PC-3 (cell line): ENCODE measurements at regions not wholly inside any gene's neighbourhood (a gene's known extent, or its start where the extent isn't known, plus 50 kb on each side); places are given as distances from the start of the nearest gene placed in this dataset.

Experiments
- ATAC-seq: fragments of 200-7000 bp; cut with Tn5 transposase; 2 replicates; pipeline ENCODE4 v1.9.1; 2020; ENCODE audit warnings: mild to moderate bottlenecking, moderate library complexity
- BruUV-seq: library from RNA; stranded (reverse); fragments of 400-500 nt; replicated peaks from 2 replicates; lab custom pipeline; 2021; lab: Mats Ljungman, UMichigan
- CTCF ChIA-PET: fragments of 300-600 bp; sonication (Branson Sonifier 250); formaldehyde crosslinking; loops from one replicate; lab custom pipeline; 2022; ENCODE audit warnings: antibody characterized with exemption; lab: Charles Lee
- POLR2A ChIA-PET: fragments of 300-600 bp; sonication (Branson Sonifier 250); formaldehyde crosslinking; loops from one replicate; lab custom pipeline; 2022; ENCODE audit warnings: antibody characterized with exemption; ENCODE audit not compliant: unreplicated experiment; lab: Charles Lee
- DNase-seq: peaks from one replicate; pipeline ENCODE4 v3.0.0-alpha.2; 2015
- H2AFZ ChIP-seq: fragments of 300-600 bp; sonication (generic); 2 replicates; pipeline ENCODE4 v1.6.0; 2016; ENCODE audit warnings: antibody characterized with exemption, low read length
- H3F3A ChIP-seq: fragments of 300-600 bp; sonication (generic); one replicate; pipeline ENCODE4 v1.6.0; 2017; ENCODE audit warnings: antibody characterized with exemption, low read length, control low read depth, mild to moderate bottlenecking; ENCODE audit not compliant: unreplicated experiment
- H3K27ac ChIP-seq: fragments of 300-600 bp; sonication (generic); 2 replicates; pipeline ENCODE4 v1.5.1; 2016; ENCODE audit warnings: mild to moderate bottlenecking, low read length
- H3K27me3 ChIP-seq: fragments of 300-600 bp; sonication (generic); 2 replicates; pipeline ENCODE4 v1.6.1; 2016; ENCODE audit warnings: low read length, mixed read lengths
- H3K36me3 ChIP-seq: fragments of 300-600 bp; sonication (generic); 2 replicates; pipeline ENCODE4 v1.6.1; 2016; ENCODE audit warnings: low read depth, mixed run types, low read length, mixed read lengths
- H3K4me1 ChIP-seq: fragments of 300-600 bp; sonication (generic); 2 replicates; pipeline ENCODE4 v1.5.1; 2016; ENCODE audit warnings: low read length; ENCODE audit not compliant: insufficient read depth
- H3K4me2 ChIP-seq: fragments of 300-600 bp; sonication (generic); 2 replicates; pipeline ENCODE4 v1.6.0; 2016; ENCODE audit warnings: low read length
- H3K4me3 ChIP-seq: fragments of 300-600 bp; sonication (generic); 2 replicates; pipeline ENCODE4 v1.5.1; 2016; ENCODE audit warnings: mild to moderate bottlenecking, low read length, mixed read lengths
- H3K79me2 ChIP-seq: fragments of 300-600 bp; sonication (generic); 2 replicates; pipeline ENCODE4 v1.6.1; 2017; ENCODE audit warnings: low read length, mixed read lengths
- H3K9ac ChIP-seq: fragments of 300-600 bp; sonication (generic); 2 replicates; pipeline ENCODE4 v1.6.0; 2016; ENCODE audit warnings: mild to moderate bottlenecking, low read length
- H3K9me2 ChIP-seq: fragments of 300-600 bp; sonication (generic); replicated peaks from 2 replicates; pipeline ENCODE4 v1.6.1; 2016; ENCODE audit warnings: mixed run types, low read length, mixed read lengths
- H3K9me3 ChIP-seq: fragments of 300-600 bp; sonication (generic); 2 replicates; pipeline ENCODE4 v1.6.1; 2016; ENCODE audit warnings: low read length, mixed read lengths
- H4K20me1 ChIP-seq: fragments of 300-600 bp; sonication (generic); 2 replicates; pipeline ENCODE4 v1.6.1; 2016; ENCODE audit warnings: low read length, mixed read lengths
- CTCF ChIP-seq: fragments of 300-600 bp; sonication (generic); conservative IDR thresholded peaks from 2 replicates; pipeline ENCODE4 v1.5.1; 2017; ENCODE audit warnings: antibody characterized with exemption, low read depth, mild to moderate bottlenecking, low read length
- EZH2 ChIP-seq: fragments of 300-600 bp; sonication (generic); IDR thresholded peaks from one replicate; pipeline ENCODE4 v1.6.1; 2017; ENCODE audit warnings: antibody characterized with exemption, mild to moderate bottlenecking, low read length; ENCODE audit not compliant: unreplicated experiment
- EZH2phosphoT487 ChIP-seq: fragments of 300-600 bp; sonication (generic); IDR thresholded peaks from 2 replicates; pipeline ENCODE4 v1.6.1; 2018; ENCODE audit warnings: mild to moderate bottlenecking, antibody characterized with exemption, low read length, borderline replicate concordance
- intact Hi-C: fragments of 100-400 bp; cut with micrococcal nuclease; formaldehyde crosslinking; loops from 2 replicates; pipeline ENCODE4 v1.9.0; 2023

DNA sequence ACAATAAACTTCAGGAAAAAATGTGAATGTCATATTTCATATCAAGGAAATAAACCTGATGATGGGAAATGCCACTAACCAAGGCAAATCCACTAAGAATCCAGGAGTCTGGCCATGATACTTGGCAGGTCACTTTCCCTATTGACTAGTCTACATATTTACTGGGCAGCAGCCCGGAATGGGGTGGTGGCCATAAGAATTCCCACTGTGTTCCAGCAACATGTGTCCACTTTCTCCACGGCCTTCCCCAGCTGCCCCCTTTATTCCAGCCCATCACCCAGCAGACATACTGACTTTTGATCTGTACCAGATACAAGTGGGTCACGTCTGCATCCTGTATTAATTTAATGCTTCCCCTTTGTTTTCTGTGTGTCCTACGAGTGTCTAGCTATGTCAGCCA, 234.5 kb upstream of the PRDM1 start:
- ChIA-PET CTCF (no interaction called here), POLR2A (no interaction called here)
- no TSS peak for BruUV-seq
- H3K4me1 ChIP-seq: no peaks in the 10 kb centered on the region
- DNase-seq (no peak), ATAC-seq (no peak)
- intact Hi-C loops: no loop called here
- no peaks in the 10 kb centered on the region for H3K36me3 ChIP-seq
- H3K9ac ChIP-seq: no peak overlapping the region
- H2AFZ ChIP-seq: no peak overlapping the region
- no peaks in the 10 kb centered on the region for H3F3A ChIP-seq
- no peak overlapping the region for H3K4me3 ChIP-seq
- H3K27me3 ChIP-seq: no peaks in the 10 kb centered on the region
- H3K9me3 ChIP-seq: no peaks in the 10 kb centered on the region
- TF ChIP-seq EZH2phosphoT487 (no peak), CTCF (no peak), EZH2 (no peak)
- no peaks in the 10 kb centered on the region for H4K20me1 ChIP-seq
- H3K4me2 ChIP-seq: no peak overlapping the region
- H3K27ac ChIP-seq: no peak overlapping the region
- H3K79me2 ChIP-seq: no peaks in the 10 kb centered on the region
- H3K9me2 ChIP-seq: no peaks in the 10 kb centered on the region

DNA sequence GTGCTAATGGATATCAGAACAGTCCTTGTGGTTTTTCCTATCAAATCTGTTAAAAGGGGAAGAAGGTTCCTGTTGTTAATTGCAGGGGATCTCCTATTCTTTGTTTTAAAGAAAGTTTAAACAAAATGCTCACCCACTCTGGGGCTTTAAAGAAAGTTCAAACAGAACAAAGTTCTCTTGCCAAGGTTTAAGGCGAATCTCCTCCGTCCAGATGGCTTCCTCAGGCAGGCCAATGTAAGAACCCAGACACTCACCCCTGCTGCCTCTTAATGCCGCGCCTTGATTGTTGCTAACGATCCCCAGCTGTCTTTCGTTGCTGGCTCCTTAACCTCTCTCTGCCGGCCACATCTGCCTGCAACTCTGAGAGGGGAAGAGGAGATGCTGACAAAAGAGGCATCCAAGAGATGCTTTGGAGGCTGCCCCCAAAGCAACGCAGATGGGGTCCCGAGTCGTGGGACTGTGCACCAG, 235.0 kb upstream of the PRDM1 start:
- no peak overlapping the region for H3K4me2 ChIP-seq
- H3K36me3 ChIP-seq: no peaks in the 10 kb centered on the region
- DNase-seq: no peak
- no TSS peak for BruUV-seq
- no peak overlapping the region for H3K27ac ChIP-seq
- H3K79me2 ChIP-seq: no peaks in the 10 kb centered on the region
- H2AFZ ChIP-seq: no peak overlapping the region
- H3K9me2 ChIP-seq: no peaks in the 10 kb centered on the region
- no peaks in the 10 kb centered on the region for H4K20me1 ChIP-seq
- TF ChIP-seq CTCF (no peak), EZH2 (no peak), EZH2phosphoT487 (no peak)
- H3K9me3 ChIP-seq: no peaks in the 10 kb centered on the region
- CTCF ChIA-PET: no interaction called here
- ATAC-seq: no peak
- H3K9ac ChIP-seq: no peak overlapping the region
- no peaks in the 10 kb centered on the region for H3F3A ChIP-seq
- no peaks in the 10 kb centered on the region for H3K4me1 ChIP-seq
- no peak overlapping the region for H3K4me3 ChIP-seq
- POLR2A ChIA-PET: no interaction called here
- intact Hi-C loops: no loop called here
- no peaks in the 10 kb centered on the region for H3K27me3 ChIP-seq

- POLR2A ChIA-PET: no interaction called here
Observed at GRCh38 chr6:105850261-105851112, 235.6 kb upstream of the PRDM1 start.

More at GRCh38 chr6:105850261-105851112, 235.6 kb upstream of the PRDM1 start:
- Histone ChIP-seq H3K79me2 (no peaks in the 10 kb centered on the region), H3F3A (no peaks in the 10 kb centered on the region), H3K4me1 (no peaks in the 10 kb centered on the region), H3K9ac (no peak overlapping the region), H2AFZ (no peak overlapping the region), H3K27me3 (no peaks in the 10 kb centered on the region), H3K36me3 (no peaks in the 10 kb centered on the region), H3K4me3 (no peak overlapping the region), H4K20me1 (no peaks in the 10 kb centered on the region), H3K4me2 (no peak overlapping the region), H3K27ac (no peak overlapping the region), H3K9me2 (no peaks in the 10 kb centered on the region), H3K9me3 (no peaks in the 10 kb centered on the region)
- intact Hi-C loops: no loop called here
- no peak for DNase-seq
- TF ChIP-seq CTCF (no peak), EZH2 (no peak), EZH2phosphoT487 (no peak)
- no peak for ATAC-seq
- CTCF ChIA-PET: no interaction called here
- no TSS peak for BruUV-seq
